ENCODE measurements at regions not wholly inside any gene's neighbourhood (a gene's known extent, or its start where the extent isn't known, plus 50 kb on each side); places are given as distances from the start of the nearest gene placed in this dataset.
A peak's percentile ranks its signal among the peaks of the same experiment; 100 is the strongest.

DNA sequence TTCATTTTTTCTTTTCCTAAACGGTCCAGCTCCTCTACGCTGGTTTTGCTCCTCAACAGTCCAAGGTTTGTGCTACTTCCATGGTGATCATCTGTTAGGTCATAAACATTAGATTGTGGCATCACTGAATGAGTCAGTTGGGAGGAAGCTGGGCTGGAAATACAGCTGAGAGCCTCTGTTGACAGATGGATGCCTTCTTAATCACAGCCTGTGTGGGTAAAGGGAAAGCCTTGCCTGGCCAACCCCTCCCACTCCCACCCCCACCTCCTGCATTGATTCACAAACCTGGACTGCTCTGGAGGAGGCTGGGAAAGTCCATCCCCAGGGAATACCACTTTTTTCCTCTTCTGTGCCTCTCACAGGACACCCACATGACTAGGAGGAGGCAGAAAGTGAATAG lies 180.6 kb upstream of the CCN2 start:
- H3K27me3 Mint-ChIP-seq = peaks cover 9% of the 10 kb centered on the region
- H3K27ac ChIP-seq (ENCODE audit: low read depth in 1 of 2, low read length in 2 of 2) = no peak overlapping the region
- POLR2A ChIA-PET = no interaction called here

GRCh38 chr6:132131351-132131750 lies 180.2 kb upstream of the CCN2 start:
- Histone ChIP-seq H3K27me3 (ENCODE audit: control insufficient read depth in 1 of 2, insufficient read depth in 2 of 2, low read length in 2 of 2) (peaks cover 0 to 2% of the 10 kb centered on the region in 2 experiments), H3K27ac (ENCODE audit: low read depth in 1 of 2, low read length in 2 of 2) (no peak overlapping the region), H3K4me3 (ENCODE audit: low read length) (no peak overlapping the region), H3K9me3 (ENCODE audit: control insufficient read depth in 1 of 2, insufficient read depth in 1 of 2, low read length in 2 of 2) (no peaks in the 10 kb centered on the region), H3K4me1 (ENCODE audit: insufficient read depth, low read length) (no peaks in the 10 kb centered on the region), H3K36me3 (ENCODE audit: insufficient read depth, low read length) (no peaks in the 10 kb centered on the region)
- Mint-ChIP-seq H3K27me3 (peaks cover 9% of the 10 kb centered on the region), H3K4me3 (no peak overlapping the region), H3K36me3 (ENCODE audit: low read depth) (no peaks in the 10 kb centered on the region), H3K4me1 (ENCODE audit: low read depth) (no peaks in the 10 kb centered on the region), H3K27ac (no peak overlapping the region), H3K9me3 (no peaks in the 10 kb centered on the region)
- ChIA-PET CTCF (no interaction called here), POLR2A (no interaction called here)
- intact Hi-C loops (cut with DNase I, micrococcal nuclease) = no loop called here
- no peak for DNase-seq
- no peak for TF ChIP-seq CTCF (IDR thresholded peaks at IDR 0.05)
- ATAC-seq (ENCODE audit: poor library complexity) = no peak

More for the DNA sequence above, 180.6 kb upstream of the CCN2 start:
- H3K4me3 ChIP-seq (ENCODE audit: low read length) = no peak overlapping the region
- no peaks in the 10 kb centered on the region for H3K36me3 ChIP-seq (ENCODE audit: insufficient read depth, low read length)
- peaks cover 0 to 2% of the 10 kb centered on the region in 2 experiments for H3K27me3 ChIP-seq (ENCODE audit: control insufficient read depth in 1 of 2, insufficient read depth in 2 of 2, low read length in 2 of 2)
- CTCF ChIA-PET = no interaction called here
- peak in 1 of 14 experiments; percentile 5 for DNase-seq
- TF ChIP-seq CTCF (IDR thresholded peaks at IDR 0.05) = no peak
- intact Hi-C loops (cut with DNase I, micrococcal nuclease) = no loop called here
- H3K9me3 Mint-ChIP-seq = no peaks in the 10 kb centered on the region
- no peak overlapping the region for H3K4me3 Mint-ChIP-seq
- no peaks in the 10 kb centered on the region for H3K36me3 Mint-ChIP-seq (ENCODE audit: low read depth)
- H3K27ac Mint-ChIP-seq = no peak overlapping the region
- no peaks in the 10 kb centered on the region for H3K4me1 ChIP-seq (ENCODE audit: insufficient read depth, low read length)
- no peak for ATAC-seq (ENCODE audit: poor library complexity)
- H3K9me3 ChIP-seq (ENCODE audit: control insufficient read depth in 1 of 2, insufficient read depth in 1 of 2, low read length in 2 of 2) = no peaks in the 10 kb centered on the region
- H3K4me1 Mint-ChIP-seq (ENCODE audit: low read depth) = no peaks in the 10 kb centered on the region

DNA sequence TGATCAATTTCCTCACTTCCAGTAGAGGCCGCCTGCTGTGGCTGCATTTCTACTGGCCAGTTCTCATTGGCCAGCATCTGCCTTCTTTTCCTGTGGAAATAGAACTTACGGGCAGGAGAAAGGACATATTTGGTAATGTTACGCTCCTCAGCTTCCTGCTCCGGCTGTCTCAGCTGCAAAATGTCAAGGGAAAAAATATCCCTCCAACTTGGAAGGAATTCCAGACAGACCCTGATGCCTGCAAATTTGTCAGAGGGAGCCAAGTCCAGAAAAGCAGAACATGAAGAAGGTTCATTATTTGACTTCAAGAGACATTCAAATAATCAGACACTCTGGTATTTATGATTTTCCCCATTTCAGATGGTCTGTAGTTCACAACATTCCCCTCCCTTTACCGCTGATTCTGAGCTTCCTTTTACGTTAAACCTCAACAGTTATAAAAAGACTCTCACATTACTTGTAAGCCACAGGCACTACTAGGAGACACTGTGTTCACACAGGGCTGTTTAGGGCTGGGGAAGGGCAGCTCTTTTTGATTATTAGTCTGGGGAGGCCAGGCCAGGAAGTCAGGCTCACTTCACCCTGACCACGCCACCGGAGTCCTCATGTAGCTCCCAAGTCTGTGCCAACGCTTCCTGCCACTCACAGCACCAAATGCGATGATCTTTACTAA lies 179.6 kb upstream of the CCN2 start:
- Histone ChIP-seq H3K4me3 (ENCODE audit: low read length) (no peak overlapping the region), H3K27ac (ENCODE audit: low read depth in 1 of 2, low read length in 2 of 2) (no peak overlapping the region), H3K27me3 (ENCODE audit: control insufficient read depth in 1 of 2, insufficient read depth in 2 of 2, low read length in 2 of 2) (peaks cover 0 to 2% of the 10 kb centered on the region in 2 experiments), H3K9me3 (ENCODE audit: control insufficient read depth in 1 of 2, insufficient read depth in 1 of 2, low read length in 2 of 2) (no peaks in the 10 kb centered on the region), H3K4me1 (ENCODE audit: insufficient read depth, low read length) (no peaks in the 10 kb centered on the region), H3K36me3 (ENCODE audit: insufficient read depth, low read length) (no peaks in the 10 kb centered on the region)
- Mint-ChIP-seq H3K9me3 (no peaks in the 10 kb centered on the region), H3K27ac (no peak overlapping the region), H3K27me3 (peaks cover 9% of the 10 kb centered on the region), H3K4me3 (no peak overlapping the region), H3K36me3 (ENCODE audit: low read depth) (no peaks in the 10 kb centered on the region), H3K4me1 (ENCODE audit: low read depth) (no peaks in the 10 kb centered on the region)
- intact Hi-C loops (cut with DNase I, micrococcal nuclease) = no loop called here
- CTCF ChIA-PET = no interaction called here
- DNase-seq (no peak), ATAC-seq (ENCODE audit: poor library complexity) (no peak)
- POLR2A ChIA-PET = no interaction called here
- no peak for TF ChIP-seq CTCF (IDR thresholded peaks at IDR 0.05)
